22Rv1 (cell line): ENCODE measurements at regions not wholly inside any gene's neighbourhood (a gene's known extent, or its start where the extent isn't known, plus 50 kb on each side); places are given as distances from the start of the nearest gene placed in this dataset.

Experiments
- H3K27ac ChIP-seq: fragments of 450-650 bp; 2 replicates; pipeline ENCODE4 v1.5.1; 2017
- CTCF ChIP-seq: fragments of 450-650 bp; IDR thresholded peaks from 2 replicates; pipeline ENCODE4 v1.5.1; 2017; ENCODE audit warnings: mild to moderate bottlenecking
- ZFX ChIP-seq: fragments of 450-650 bp; IDR thresholded peaks from 2 replicates; pipeline ENCODE4 v1.6.1; 2017; ENCODE audit warnings: antibody characterized with exemption, borderline replicate concordance

GRCh38 chr5:124808842-124809268, 62.4 kb upstream of the ZNF608 start:
- TF ChIP-seq ZFX, result no peak
- TF ChIP-seq CTCF, result no peak
- no peak overlapping the region for H3K27ac ChIP-seq

DNA sequence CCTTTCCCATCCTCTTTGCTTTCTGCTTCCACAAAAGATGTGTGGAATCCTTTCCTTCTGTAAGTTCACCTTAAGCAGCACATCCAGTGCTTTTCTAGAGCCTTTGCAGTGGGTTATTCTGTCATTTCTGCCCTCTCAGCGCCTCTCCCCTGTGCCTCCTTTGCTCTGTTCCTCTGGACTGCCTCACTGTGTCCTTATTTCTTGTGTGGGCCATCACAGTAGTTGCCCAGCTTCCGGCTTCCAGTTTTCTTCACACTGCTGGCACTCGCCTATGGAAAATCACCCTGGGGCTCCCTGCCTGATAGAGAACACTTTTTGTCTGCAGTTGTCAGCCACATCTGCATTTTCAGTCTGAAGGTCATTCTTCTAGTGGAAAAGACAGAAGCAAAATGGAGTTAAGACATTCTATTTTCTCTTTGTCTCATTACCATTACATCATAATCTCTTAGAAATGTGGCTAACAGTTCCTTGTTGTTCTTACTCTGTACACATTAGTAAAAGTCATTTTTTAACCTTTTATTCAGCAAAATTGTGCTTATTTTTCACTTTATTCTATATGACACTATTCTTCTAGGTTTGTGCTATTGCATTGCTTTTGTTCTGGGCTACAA, 64.1 kb upstream of the ZNF608 start:
- no peak for TF ChIP-seq CTCF
- no peak for TF ChIP-seq ZFX
- H3K27ac ChIP-seq, result no peak overlapping the region

DNA sequence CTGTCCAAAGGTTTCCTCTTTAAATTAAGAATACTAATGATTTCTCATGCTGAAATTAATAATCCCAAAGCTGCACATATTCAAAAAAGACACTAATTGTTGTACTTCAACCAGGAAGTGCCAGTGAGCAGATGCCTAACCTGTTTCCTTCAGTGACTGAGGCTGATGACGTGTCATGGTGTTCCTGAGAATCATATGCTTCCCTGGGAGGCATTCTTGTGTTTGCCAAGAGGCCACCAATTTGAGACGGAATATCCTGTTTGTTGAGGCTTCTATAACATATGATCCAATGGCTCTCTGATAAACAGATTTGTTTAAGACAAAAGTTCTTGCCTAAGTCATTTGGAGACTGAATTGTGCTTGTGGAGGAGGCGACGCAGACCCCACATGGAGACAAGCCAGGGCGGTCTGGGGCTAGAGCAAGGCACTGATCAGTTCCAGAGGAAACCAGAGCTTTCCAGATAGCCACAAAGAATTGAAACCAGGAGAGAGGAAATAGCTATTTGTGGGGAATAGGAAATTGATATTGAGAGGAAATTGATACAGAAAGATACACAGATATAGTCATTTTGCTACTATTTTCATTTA, 66.4 kb upstream of the ZNF608 start:
- H3K27ac ChIP-seq, result no peak overlapping the region
- no peak for TF ChIP-seq ZFX
- TF ChIP-seq CTCF, result no peak

DNA sequence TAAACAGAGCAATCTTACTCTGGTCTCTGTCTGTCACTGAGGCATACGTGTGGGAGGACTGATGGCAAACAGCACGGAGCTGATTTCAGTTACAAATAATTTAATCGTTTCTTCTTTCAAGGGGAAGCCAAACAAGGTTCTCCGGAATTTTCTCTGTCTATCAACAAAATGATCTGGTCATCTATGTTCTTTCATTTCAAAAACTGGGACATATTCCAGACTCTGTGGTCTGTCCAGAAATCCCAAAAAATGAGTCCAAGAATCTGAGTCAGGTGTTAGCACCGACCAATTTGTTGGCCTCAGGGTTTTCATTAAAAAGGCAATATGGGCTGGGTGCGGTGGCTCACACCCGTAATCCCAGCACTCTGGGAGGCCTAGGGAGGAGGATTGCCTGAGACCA, 69.9 kb upstream of the ZNF608 start:
- no peak overlapping the region for H3K27ac ChIP-seq
- TF ChIP-seq ZFX, result no peak

DNA sequence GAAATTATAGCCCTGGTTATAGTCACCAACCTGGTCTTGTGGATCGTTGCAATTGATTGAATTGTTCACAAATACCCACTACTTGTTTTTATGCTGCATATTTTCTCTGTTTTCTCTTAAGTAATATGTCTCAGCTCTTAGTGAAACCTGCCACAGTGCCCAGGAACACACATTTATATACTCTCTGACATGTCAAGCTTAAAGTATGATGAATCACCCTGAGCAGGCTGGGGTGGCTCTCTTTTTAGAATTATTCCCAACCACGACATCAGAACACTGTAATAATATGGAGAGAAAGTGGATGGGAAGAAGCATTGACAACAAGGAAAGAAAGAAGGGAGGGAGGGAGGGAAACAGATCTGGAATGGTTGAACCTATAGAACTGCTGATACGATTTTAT, 72.8 kb upstream of the ZNF608 start:
- no peak overlapping the region for H3K27ac ChIP-seq
- TF ChIP-seq ZFX (no peak), CTCF (no peak)

GRCh38 chr5:124822647-124823046, 76.2 kb upstream of the ZNF608 start:
- TF ChIP-seq CTCF (no peak), ZFX (no peak)
- H3K27ac ChIP-seq, result no peak overlapping the region

DNA sequence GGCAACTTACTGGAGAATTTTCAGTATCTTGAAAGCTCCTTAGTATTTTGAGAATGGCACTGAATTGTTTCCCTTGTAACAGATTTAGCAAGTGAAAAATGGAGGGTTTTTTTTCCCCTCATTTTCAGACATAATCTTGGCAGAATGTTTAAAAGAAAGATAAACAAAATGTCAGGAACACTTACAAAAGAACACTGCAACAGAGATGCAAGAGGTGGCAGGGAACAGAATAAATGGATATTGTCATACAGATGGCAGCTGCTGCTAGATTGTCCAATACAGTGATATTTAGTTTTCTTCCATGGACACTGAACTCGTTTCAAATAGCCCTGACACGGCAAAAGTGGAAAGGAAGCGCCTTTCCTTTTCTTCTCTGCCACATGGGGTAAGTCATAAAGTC, 76.9 kb upstream of the ZNF608 start:
- TF ChIP-seq CTCF, result no peak
- TF ChIP-seq ZFX, result no peak

GRCh38 chr5:124824637-124825158, 78.3 kb upstream of the ZNF608 start:
- H3K27ac ChIP-seq, result no peak overlapping the region

More for the DNA sequence above, 76.9 kb upstream of the ZNF608 start:
- H3K27ac ChIP-seq, result no peak overlapping the region

More at GRCh38 chr5:124824637-124825158, 78.3 kb upstream of the ZNF608 start:
- TF ChIP-seq ZFX, result no peak
- no peak for TF ChIP-seq CTCF
